ENCODE measurements at regions not wholly inside any gene's neighbourhood (a gene's known extent, or its start where the extent isn't known, plus 50 kb on each side); places are given as distances from the start of the nearest gene placed in this dataset.

DNA sequence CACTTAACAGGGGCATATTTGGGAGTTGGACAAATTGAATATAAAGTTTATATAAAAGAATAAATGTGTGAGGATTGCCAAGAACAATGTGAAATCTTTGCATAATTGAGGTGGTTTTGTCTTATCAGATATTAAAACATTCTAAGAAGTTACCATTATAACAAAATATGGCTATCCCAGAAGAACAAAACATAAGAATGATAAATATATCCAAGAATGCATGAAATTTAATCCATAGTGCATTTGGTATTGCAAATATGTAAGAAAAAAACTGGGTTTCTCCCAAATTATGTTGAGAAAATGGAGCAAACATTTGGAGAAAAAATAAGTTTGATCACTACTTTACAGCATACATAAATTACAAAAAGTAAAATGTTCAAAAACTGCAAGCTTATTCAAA lies 562.4 kb downstream of the RNF144A start:
- Histone ChIP-seq H3K9me3 (peaks cover 0 to 5% (median 1%) of the 10 kb centered on the region in 4 donors), H3K36me3 (no peaks in the 10 kb centered on the region), H3K27ac (no peak overlapping the region), H3K4me3 (no peak overlapping the region), H3K27me3 (no peaks in the 10 kb centered on the region), H3K4me1 (no peaks in the 10 kb centered on the region)
- intact Hi-C loops (cut with DNase I): no loop called here
- DNase-seq: no peak
- no peak for TF ChIP-seq EP300 (IDR thresholded peaks at IDR 0.05)
- no peak for TF ChIP-seq POLR2AphosphoS5 (IDR thresholded peaks at IDR 0.05)
- no peak for TF ChIP-seq POLR2A (IDR thresholded peaks at IDR 0.05)
- TF ChIP-seq, protein P1, sequence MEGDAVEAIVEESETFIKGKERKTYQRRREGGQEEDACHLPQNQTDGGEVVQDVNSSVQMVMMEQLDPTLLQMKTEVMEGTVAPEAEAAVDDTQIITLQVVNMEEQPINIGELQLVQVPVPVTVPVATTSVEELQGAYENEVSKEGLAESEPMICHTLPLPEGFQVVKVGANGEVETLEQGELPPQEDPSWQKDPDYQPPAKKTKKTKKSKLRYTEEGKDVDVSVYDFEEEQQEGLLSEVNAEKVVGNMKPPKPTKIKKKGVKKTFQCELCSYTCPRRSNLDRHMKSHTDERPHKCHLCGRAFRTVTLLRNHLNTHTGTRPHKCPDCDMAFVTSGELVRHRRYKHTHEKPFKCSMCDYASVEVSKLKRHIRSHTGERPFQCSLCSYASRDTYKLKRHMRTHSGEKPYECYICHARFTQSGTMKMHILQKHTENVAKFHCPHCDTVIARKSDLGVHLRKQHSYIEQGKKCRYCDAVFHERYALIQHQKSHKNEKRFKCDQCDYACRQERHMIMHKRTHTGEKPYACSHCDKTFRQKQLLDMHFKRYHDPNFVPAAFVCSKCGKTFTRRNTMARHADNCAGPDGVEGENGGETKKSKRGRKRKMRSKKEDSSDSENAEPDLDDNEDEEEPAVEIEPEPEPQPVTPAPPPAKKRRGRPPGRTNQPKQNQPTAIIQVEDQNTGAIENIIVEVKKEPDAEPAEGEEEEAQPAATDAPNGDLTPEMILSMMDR (IDR thresholded peaks at IDR 0.05): no peak

DNA sequence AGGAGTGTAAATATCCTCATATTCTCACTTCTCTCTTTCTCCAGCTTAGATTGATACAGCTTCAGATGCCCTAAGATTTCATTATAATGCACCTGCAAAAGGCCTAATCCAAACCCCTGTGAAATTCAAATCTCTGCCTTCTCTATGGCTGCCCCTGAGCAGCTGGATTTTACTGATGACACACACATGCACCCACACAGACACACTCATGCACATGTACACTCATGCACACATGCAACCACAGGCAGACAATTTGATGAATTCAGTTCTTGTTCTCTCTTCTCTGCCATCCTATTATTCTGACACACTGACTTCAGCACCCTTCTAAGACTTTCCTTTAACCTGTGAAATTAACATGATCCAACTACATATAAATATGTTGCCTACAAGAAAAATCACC lies 563.2 kb downstream of the RNF144A start:
- Histone ChIP-seq H3K4me1 (no peaks in the 10 kb centered on the region), H3K27me3 (no peaks in the 10 kb centered on the region), H3K4me3 (no peak overlapping the region), H3K36me3 (no peaks in the 10 kb centered on the region), H3K27ac (no peak overlapping the region), H3K9me3 (peaks cover 0 to 5% (median 1%) of the 10 kb centered on the region in 4 donors)
- TF ChIP-seq POLR2AphosphoS5 (IDR thresholded peaks at IDR 0.05): no peak
- TF ChIP-seq, protein P1 (IDR thresholded peaks at IDR 0.05): no peak
- no peak for TF ChIP-seq POLR2A (IDR thresholded peaks at IDR 0.05)
- DNase-seq: no peak
- intact Hi-C loops (cut with DNase I): no loop called here

DNA sequence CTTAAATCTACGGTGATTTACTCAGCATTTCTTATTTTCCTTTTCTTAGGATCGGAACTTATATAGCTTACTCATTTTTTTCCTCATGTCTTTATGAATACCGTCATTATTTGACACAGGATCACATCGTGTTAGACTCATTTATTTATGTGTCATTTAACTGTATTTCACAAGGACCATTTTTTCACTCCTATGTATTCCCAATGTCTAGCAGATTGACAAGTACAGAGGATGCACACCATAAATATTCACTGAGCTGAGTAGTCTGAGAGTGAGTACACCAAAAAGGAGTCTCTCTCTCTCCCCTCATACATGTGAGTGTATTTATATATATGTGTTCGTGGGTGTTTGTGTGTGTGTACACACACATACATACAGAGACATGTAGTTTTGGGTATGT lies 573.5 kb downstream of the RNF144A start:
- Histone ChIP-seq H3K27me3 (no peaks in the 10 kb centered on the region), H3K27ac (no peak overlapping the region), H3K9me3 (no peaks in the 10 kb centered on the region), H3K4me3 (no peak overlapping the region), H3K4me1 (no peaks in the 10 kb centered on the region), H3K36me3 (no peaks in the 10 kb centered on the region)
- DNase-seq: no peak
- WGBS, 2 donors: 84 to 90% methylated on average over 5 of the region's 5 CpGs
- TF ChIP-seq, protein P1 (IDR thresholded peaks at IDR 0.05): no peak
- TF ChIP-seq POLR2A (IDR thresholded peaks at IDR 0.05) (no peak), POLR2AphosphoS5 (IDR thresholded peaks at IDR 0.05) (no peak), EP300 (IDR thresholded peaks at IDR 0.05) (no peak)
- intact Hi-C loops (cut with DNase I): no loop called here

DNA sequence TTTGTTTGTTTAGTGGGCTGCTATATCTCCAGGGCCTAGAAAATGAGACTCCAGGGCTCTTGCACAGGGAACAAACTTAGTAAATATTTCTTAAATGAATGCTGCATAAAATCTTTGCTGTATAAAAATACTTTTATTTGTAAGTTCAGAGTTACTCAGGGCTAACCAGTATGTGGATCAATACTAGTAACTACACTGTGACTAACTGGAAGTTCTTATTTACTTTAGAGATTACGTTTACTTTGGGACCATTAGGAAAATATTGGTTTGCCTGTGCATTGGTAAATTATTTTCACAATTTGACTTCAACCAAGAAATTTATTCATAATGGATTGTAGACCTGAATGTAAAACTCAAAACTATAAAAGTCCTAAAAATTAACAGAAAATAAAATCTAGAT lies 575.5 kb downstream of the RNF144A start:
- H3K4me1 ChIP-seq: no peaks in the 10 kb centered on the region
- 57 to 83% methylated on average over 1 of the region's 1 CpG for WGBS, 2 donors
- intact Hi-C loops (cut with DNase I): no loop called here
- no peaks in the 10 kb centered on the region for H3K9me3 ChIP-seq
- H3K36me3 ChIP-seq: no peaks in the 10 kb centered on the region
- no peak for DNase-seq
- no peaks in the 10 kb centered on the region for H3K27me3 ChIP-seq
- no peak overlapping the region for H3K4me3 ChIP-seq
- TF ChIP-seq, protein P1 (IDR thresholded peaks at IDR 0.05): no peak
- TF ChIP-seq EP300 (IDR thresholded peaks at IDR 0.05): no peak
- no peak for TF ChIP-seq POLR2AphosphoS5 (IDR thresholded peaks at IDR 0.05)
- TF ChIP-seq POLR2A (IDR thresholded peaks at IDR 0.05): no peak
- no peak overlapping the region for H3K27ac ChIP-seq

DNA sequence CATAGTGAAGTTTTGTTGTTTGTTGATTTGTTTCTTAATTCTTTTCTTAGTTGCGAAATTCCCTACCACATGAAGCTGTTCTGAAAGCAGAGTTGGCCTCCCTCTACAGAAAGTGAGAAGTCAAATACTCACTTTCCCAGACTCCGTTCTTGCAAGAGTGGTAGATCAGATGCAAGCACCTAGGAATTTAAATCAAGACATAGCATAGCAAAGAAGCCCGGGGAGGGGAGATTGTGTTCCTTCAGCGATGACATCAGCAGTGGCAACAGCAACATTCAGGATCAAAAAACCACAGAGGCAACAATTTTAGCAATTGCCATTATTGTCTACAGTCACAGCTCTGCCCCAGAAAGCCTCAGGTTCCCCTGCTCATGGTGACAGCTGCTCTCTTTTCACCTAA lies 580.0 kb downstream of the RNF144A start:
- no peak overlapping the region for H3K27ac ChIP-seq
- TF ChIP-seq POLR2A (IDR thresholded peaks at IDR 0.05) (no peak), POLR2AphosphoS5 (IDR thresholded peaks at IDR 0.05) (no peak), EP300 (IDR thresholded peaks at IDR 0.05) (no peak)
- TF ChIP-seq, protein P1 (IDR thresholded peaks at IDR 0.05): no peak

More for the DNA sequence above, 580.0 kb downstream of the RNF144A start:
- no peak for DNase-seq
- H3K27me3 ChIP-seq: no peaks in the 10 kb centered on the region
- H3K4me3 ChIP-seq: no peak overlapping the region
- 76 to 79% methylated on average over 4 of the region's 4 CpGs for WGBS, 2 donors
- H3K4me1 ChIP-seq: peaks cover 0 to 11% (median 3%) of the 10 kb centered on the region in 4 donors
- H3K36me3 ChIP-seq: no peaks in the 10 kb centered on the region
- intact Hi-C loops (cut with DNase I): no loop called here
- no peaks in the 10 kb centered on the region for H3K9me3 ChIP-seq
